Astrocyte (in vitro differentiated cells and primary cell): ENCODE measurements at regions not wholly inside any gene's neighbourhood (a gene's known extent, or its start where the extent isn't known, plus 50 kb on each side); places are given as distances from the start of the nearest gene placed in this dataset.
A peak's percentile ranks its signal among the peaks of the same experiment; 100 is the strongest.
"Not testable (repeated sequence)": the region's sequence is repeated elsewhere in the genome, so short reads cannot be mapped to it uniquely, and the experiment has no call there.

Experiments
- DNase-seq: peaks from one replicate; pipeline ENCODE4 v3.0.0-alpha.2; 2010; ENCODE audit warnings: low read depth
- FAIRE-seq: peaks from 2 replicates; lab custom pipeline; 2011; peaks lifted over from hg19 to GRCh38; lab: Jason Lieb, UNC
- H2AFZ ChIP-seq: 2 replicates; pipeline ENCODE4 v1.6.0; 2012; ENCODE audit warnings: low read depth, low read length, inconsistent platforms
- H3K27ac ChIP-seq: 2 replicates; pipeline ENCODE4 v1.5.1; 2011; ENCODE audit warnings: low read depth, low read length, inconsistent platforms
- H3K27me3 ChIP-seq: 2 replicates; pipeline ENCODE4 v1.6.0; 2011; ENCODE audit warnings: low read length, inconsistent platforms; ENCODE audit not compliant: insufficient read depth
- H3K36me3 ChIP-seq: 2 replicates; pipeline ENCODE4 v1.5.1; 2011; ENCODE audit warnings: low read length, inconsistent platforms; ENCODE audit not compliant: insufficient read depth
- H3K4me1 ChIP-seq: 2 replicates; pipeline ENCODE4 v1.5.1; 2011; ENCODE audit warnings: low read length, inconsistent platforms; ENCODE audit not compliant: insufficient read depth
- H3K4me2 ChIP-seq: 2 replicates; pipeline ENCODE4 v1.6.0; 2012; ENCODE audit warnings: low read length, inconsistent platforms
- H3K4me3 ChIP-seq: 2 replicates; pipeline ENCODE4 v1.5.1; 2011; ENCODE audit warnings: low read depth, mild to moderate bottlenecking, low read length, inconsistent platforms; ENCODE audit not compliant: insufficient read depth
- H3K79me2 ChIP-seq: 2 replicates; pipeline ENCODE4 v1.6.0; 2012; ENCODE audit warnings: mild to moderate bottlenecking, low read length, inconsistent platforms; ENCODE audit not compliant: insufficient read depth
- H3K9ac ChIP-seq: 2 replicates; pipeline ENCODE4 v1.6.0; 2012; ENCODE audit warnings: mild to moderate bottlenecking, low read length, inconsistent platforms
- H3K9me3 ChIP-seq: 2 replicates; pipeline ENCODE4 v1.5.1; 2012; ENCODE audit warnings: low read depth, mild to moderate bottlenecking, low read length, inconsistent platforms; ENCODE audit not compliant: insufficient read depth
- H4K20me1 ChIP-seq: 2 replicates; pipeline ENCODE4 v1.6.0; 2012; ENCODE audit warnings: low read length, inconsistent platforms; ENCODE audit not compliant: insufficient read depth
- H3K27ac Mint-ChIP-seq: one replicate; pipeline ENCODE4 v1.8.0; 2021; ENCODE audit warnings: mild to moderate bottlenecking, mixed read lengths; ENCODE audit not compliant: unreplicated experiment
- H3K27me3 Mint-ChIP-seq: one replicate; pipeline ENCODE4 v1.8.0; 2021; ENCODE audit warnings: low read depth, mixed read lengths; ENCODE audit not compliant: unreplicated experiment
- H3K36me3 Mint-ChIP-seq: one replicate; pipeline ENCODE4 v1.8.0; 2021; ENCODE audit warnings: low read depth, mixed read lengths; ENCODE audit not compliant: unreplicated experiment
- H3K4me1 Mint-ChIP-seq: one replicate; pipeline ENCODE4 v1.8.0; 2021; ENCODE audit warnings: low read depth, mixed read lengths; ENCODE audit not compliant: unreplicated experiment
- H3K4me3 Mint-ChIP-seq: one replicate; pipeline ENCODE4 v1.8.0; 2021; ENCODE audit warnings: mild to moderate bottlenecking, moderate library complexity, mixed read lengths; ENCODE audit not compliant: unreplicated experiment
- H3K9me3 Mint-ChIP-seq: one replicate; pipeline ENCODE4 v1.8.0; 2021; ENCODE audit warnings: mild to moderate bottlenecking, mixed read lengths; ENCODE audit not compliant: unreplicated experiment
- CTCF ChIP-seq: IDR thresholded peaks from 2 replicates; pipeline ENCODE4 v1.5.1; 2011; ENCODE audit warnings: low read depth, mild to moderate bottlenecking, inconsistent platforms, low read length, moderate library complexity; ENCODE audit not compliant: insufficient read depth
- EZH2 ChIP-seq: IDR thresholded peaks from 2 replicates; pipeline ENCODE4 v1.6.1; 2012; ENCODE audit warnings: mild to moderate bottlenecking, low read length, inconsistent platforms; ENCODE audit not compliant: insufficient read depth

DNA sequence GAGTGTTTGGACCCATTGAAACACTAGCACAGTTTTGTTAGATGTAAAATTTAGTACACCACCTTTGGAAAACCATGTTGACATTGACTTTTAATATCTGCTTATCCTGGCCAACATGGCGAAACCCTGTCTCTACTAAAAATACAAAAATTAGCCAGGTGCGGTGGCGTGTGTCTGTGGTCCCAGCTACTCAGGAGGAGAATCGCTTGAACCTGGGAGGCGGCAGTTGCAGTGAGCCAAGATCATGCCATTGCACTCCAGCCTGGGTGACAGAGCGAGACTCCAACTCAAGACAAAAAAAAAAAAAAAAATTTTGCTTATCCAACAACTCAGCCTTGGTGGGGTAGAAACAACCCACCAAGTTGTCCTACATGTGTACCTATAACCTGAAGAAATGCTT lies 454.2 kb downstream of the EFNB2 start:
- not testable (repeated sequence) for DNase-seq, H3K9ac ChIP-seq, H3K9me3 Mint-ChIP-seq, H3K27ac ChIP-seq, H2AFZ ChIP-seq, H3K27me3 ChIP-seq, H3K36me3 Mint-ChIP-seq, H3K9me3 ChIP-seq, H3K27ac Mint-ChIP-seq, FAIRE-seq, H3K27me3 Mint-ChIP-seq, H3K36me3 ChIP-seq, H3K4me1 ChIP-seq, H3K4me3 ChIP-seq, H4K20me1 ChIP-seq, H3K4me3 Mint-ChIP-seq, H3K4me2 ChIP-seq, H3K4me1 Mint-ChIP-seq, H3K79me2 ChIP-seq

DNA sequence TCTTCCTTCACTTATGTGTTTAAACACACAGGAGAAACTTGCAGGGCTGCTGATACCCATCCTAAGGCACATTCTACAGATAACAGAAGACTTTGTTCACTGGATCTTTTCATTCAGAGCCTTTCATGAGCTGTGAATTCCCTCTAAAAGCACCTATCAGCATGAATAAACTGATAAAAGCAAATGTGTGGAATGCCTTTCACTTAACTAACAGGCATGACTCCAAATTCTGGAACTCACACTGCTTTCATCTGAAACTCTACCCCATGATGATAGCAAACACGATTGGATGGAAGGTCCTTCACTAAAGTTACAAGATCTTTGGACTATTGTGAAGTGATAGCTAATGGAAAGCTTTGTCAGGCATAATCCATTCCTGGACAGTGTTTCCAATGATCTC lies 457.3 kb downstream of the EFNB2 start:
- H3K27ac Mint-ChIP-seq, result no peak overlapping the region
- no peaks in the 10 kb centered on the region for H3K27me3 Mint-ChIP-seq
- no peak for FAIRE-seq
- no peak overlapping the region for H3K27ac ChIP-seq
- H3K4me1 Mint-ChIP-seq, result peaks cover 9% of the 10 kb centered on the region
- no peak overlapping the region for H2AFZ ChIP-seq
- no peaks in the 10 kb centered on the region for H4K20me1 ChIP-seq
- no peak overlapping the region for H3K9ac ChIP-seq
- DNase-seq, result peak; percentile 71
- no peaks in the 10 kb centered on the region for H3K27me3 ChIP-seq
- no peak for TF ChIP-seq EZH2
- no peak for TF ChIP-seq CTCF
- H3K36me3 ChIP-seq, result no peaks in the 10 kb centered on the region
- no peaks in the 10 kb centered on the region for H3K36me3 Mint-ChIP-seq
- no peak overlapping the region for H3K4me3 Mint-ChIP-seq
- H3K9me3 Mint-ChIP-seq, result no peaks in the 10 kb centered on the region
- no peak overlapping the region for H3K4me2 ChIP-seq
- H3K4me3 ChIP-seq, result no peak overlapping the region
- H3K79me2 ChIP-seq, result no peaks in the 10 kb centered on the region
- H3K9me3 ChIP-seq, result no peaks in the 10 kb centered on the region
- H3K4me1 ChIP-seq, result no peaks in the 10 kb centered on the region

GRCh38 chr13:106077017-106077416 lies 458.4 kb downstream of the EFNB2 start:
- H3K27me3 ChIP-seq, result no peaks in the 10 kb centered on the region
- no peak overlapping the region for H2AFZ ChIP-seq
- no peaks in the 10 kb centered on the region for H3K9me3 ChIP-seq
- H3K4me3 ChIP-seq, result no peak overlapping the region
- Mint-ChIP-seq H3K4me1 (peaks cover 9% of the 10 kb centered on the region), H3K36me3 (no peaks in the 10 kb centered on the region), H3K27me3 (no peaks in the 10 kb centered on the region), H3K9me3 (no peaks in the 10 kb centered on the region), H3K4me3 (no peak overlapping the region), H3K27ac (no peak overlapping the region)
- H3K4me1 ChIP-seq, result no peaks in the 10 kb centered on the region
- H4K20me1 ChIP-seq, result no peaks in the 10 kb centered on the region
- TF ChIP-seq CTCF (no peak), EZH2 (no peak)
- no peak overlapping the region for H3K4me2 ChIP-seq
- FAIRE-seq, result no peak
- no peaks in the 10 kb centered on the region for H3K79me2 ChIP-seq
- no peak overlapping the region for H3K9ac ChIP-seq
- H3K27ac ChIP-seq, result no peak overlapping the region
- no peaks in the 10 kb centered on the region for H3K36me3 ChIP-seq
- DNase-seq, result no peak
